Inferior parietal cortex (tissue), 1 donor: ENCODE measurements at regions not wholly inside any gene's neighbourhood (a gene's known extent, or its start where the extent isn't known, plus 50 kb on each side); places are given as distances from the start of the nearest gene placed in this dataset.

Experiments
- DNase-seq: peaks from one replicate; pipeline ENCODE4 v3.0.0-alpha.2; 2016; ENCODE audit errors: extremely low spot score

DNA sequence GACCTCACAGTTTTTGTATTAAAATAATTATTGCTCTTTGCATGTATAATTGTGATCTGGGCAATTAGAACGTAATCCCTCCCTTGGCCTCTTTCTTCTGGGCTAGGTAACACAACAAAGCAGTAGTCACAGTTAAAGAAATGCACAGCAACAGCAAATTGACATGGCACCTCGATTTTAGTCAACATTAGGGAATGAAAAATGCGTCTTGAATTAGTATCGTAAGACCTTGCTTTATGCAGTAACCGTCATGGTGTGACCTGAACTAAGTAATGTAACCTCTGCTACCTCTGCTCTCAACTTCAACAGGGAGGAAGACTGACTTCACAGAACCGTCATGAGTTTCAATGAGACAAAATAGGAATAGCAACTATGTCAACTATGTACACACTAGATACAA is 265.4 kb upstream of the MAF start:
- no peak for DNase-seq

DNA sequence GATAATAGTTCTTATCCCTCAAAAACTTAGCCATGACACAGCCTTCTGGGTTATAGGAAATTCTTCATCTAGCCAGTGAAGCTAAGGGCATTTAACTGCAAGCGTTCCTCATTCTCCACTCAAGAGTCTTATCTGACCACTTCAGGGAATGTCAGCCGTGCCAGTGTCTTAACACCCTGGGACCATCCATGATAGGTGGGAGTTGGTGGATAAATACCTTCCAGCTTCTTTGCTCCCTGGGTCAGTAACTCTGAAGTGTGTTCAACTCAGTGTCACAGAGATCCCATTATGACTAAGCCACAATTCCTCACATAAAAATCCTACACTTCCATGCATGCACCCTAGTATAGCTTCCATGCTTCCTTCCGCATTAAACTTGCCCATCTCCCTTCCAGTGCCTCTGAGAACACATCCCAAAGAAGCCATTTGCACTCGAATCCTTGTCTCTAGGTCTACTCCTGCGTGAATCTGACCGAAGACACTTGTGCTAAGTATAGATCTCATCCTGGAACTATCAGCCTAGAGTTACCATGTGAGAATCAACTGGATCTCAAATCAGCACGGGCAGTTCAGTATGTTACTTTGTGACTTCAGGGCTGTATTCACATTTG is 264.3 kb upstream of the MAF start:
- no peak for DNase-seq

DNA sequence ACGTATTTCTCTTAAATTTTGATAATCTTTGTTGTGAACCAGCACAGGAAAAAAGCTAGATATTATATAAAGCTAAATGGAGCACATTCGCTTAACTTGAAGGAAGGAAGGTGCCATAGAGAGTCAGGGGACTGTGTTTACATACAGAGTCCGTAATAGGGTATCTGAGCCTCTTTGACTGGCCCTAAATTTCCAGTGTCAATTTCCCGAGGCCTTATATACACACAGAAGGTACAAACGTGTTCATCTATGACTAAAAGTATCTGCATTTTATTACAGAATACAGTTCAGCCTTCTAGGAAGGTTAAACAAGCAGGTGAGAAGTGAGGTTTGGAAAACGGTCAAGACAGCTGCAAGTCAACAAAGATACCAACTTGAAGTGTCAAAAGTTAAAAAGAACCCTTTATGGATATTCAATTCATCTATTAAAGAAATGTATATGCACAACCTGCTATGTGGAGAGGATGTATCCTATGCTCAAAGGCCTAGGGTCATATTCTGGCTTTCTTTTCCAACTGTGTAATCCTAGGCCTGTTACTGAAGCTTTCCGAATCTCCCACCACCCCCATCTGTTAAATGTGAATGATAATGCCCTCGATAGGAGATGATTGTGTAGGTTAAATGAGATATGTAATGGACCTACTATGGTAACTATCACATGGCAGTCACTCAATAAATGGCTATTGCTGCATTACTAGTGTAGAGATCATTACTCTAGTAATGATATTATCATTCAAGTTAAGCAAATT is 263.7 kb upstream of the MAF start:
- no peak for DNase-seq

DNA sequence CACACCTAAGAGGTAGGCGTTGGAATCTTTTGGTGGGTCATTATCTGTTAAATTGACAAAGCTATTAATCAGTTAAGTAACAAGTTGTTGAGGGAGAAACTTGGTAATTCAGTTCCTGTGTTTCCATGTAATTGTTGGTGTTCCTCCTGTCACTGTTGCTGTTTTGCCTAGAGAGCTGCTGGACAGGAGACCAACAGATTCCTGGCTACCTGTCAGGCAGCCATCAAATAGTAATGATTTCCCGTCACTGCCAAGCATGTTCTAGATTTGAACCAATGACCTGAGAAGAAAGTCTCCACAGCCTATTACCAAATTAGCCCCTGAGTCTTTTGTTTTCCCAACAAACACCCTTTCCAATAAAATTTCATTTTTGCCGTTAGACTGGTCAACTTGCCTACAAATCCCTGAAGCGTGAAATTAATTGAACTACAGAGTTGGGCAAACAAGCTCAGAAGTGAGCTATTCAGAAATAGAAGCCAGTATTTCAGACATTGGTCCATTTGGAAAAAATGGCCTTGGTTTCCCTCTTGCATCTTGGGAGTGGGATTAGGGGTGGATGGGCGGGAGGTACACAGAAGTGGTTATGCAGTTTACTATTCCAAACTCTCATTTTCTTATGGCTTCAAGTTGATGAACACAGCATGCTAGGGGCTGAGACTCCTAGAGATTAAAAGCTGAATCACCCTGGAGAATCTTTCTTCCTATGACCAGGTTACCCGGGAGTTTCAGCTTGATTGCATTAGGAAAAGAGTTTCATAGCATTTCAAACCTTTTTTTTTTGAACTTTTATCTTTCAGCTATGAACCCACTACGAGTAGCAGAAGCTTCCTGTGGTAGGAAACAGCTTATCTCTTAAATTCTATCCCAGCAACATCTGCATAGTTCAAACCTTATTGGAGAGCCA is 262.8 kb upstream of the MAF start:
- no peak for DNase-seq

DNA sequence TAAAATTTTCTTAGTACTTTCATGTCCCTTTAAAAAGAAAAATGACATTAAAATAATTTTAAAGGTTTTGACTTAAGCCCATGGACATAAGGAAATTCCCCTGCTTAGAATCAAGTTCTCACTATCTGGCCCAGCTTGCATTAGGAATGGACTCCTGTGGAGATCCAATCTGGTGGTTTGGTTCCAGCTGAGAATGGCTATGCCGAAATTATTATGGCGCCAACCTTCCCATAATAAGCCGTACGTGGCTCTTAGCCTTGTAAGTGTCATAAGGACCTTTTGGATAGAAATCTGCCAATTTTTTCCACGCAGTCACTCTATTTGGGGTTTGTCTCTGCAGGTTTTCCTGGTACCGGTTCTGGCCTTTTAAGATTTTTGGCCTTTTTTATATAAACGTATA is 262.1 kb upstream of the MAF start:
- no peak for DNase-seq

DNA sequence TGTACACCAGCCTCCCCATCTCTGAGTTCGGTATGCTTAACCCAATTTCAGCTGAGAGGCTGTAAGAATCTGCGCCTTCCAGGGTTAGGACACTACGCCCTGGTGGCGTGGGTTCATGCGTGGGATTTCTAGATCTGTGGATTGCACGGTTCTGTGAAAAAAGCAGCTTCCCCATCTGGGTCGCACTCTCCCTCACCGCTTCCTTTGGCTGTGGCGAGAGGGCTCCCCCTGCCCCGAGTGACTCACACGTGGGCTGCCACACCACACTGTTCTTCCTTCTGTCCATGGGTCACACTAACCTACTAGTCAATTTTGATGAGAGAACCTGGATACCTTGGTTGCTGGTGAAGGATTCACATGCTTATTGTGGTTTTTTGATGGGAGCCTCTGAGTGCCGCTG is 256.0 kb upstream of the MAF start:
- no peak for DNase-seq

DNA sequence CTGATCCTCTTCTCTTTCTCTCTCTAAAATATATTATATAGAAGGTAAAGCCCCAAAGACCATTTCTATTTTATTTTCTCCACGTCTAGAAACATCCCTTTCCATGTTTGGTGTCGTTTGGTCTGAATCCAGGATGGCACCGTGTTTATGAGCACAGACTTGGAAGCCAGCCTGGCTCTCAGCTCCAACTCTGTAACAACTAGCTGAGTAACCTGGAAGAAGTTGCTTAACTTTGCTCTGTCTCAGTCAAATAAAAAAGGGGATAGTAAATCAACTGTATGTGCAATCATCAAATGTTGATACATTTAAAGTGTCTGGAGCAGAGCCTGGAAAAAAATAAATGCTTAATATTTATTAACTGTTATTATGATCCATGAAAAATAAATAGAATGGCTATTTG is 249.8 kb upstream of the MAF start:
- no peak for DNase-seq

DNA sequence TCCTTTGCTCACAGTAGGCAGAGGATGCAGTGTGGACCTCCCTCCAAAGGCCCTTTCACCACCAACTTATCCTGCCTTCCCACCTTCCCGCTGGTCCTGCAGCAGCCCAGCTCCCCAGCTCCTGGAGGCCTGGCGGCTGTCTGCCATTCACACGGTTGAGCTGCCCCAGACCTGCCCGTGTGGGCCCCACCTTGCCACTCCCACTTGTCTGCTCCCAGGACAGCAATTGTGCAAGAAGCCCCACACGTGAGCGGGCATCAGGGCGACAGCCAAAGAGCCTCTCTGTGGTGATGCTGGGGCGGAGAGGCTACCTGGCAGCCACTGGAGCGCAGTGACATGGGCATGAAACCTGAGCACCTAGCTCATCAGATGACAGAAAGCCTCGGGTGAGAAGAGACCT is 248.6 kb upstream of the MAF start:
- DNase-seq, result no peak

DNA sequence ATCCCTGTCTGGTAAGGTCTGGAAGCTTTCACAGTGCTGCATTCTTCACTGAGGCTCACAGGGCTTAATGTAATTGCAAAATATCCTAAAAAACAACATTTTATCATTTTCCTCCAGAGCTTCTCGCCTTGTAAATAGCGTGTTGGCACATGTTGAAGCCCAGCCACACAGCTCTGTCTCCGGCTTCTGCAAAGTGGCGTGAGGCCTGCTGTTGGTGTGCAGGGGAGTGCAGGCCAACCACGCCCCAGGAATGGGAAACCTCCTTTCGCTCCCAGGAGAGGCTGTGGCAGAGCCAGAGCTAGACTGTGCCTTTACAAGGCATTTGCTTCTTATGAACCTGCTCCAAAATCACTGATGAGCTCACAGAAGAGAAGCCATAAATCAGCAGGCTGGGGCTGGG is 248.2 kb upstream of the MAF start:
- DNase-seq, result no peak

DNA sequence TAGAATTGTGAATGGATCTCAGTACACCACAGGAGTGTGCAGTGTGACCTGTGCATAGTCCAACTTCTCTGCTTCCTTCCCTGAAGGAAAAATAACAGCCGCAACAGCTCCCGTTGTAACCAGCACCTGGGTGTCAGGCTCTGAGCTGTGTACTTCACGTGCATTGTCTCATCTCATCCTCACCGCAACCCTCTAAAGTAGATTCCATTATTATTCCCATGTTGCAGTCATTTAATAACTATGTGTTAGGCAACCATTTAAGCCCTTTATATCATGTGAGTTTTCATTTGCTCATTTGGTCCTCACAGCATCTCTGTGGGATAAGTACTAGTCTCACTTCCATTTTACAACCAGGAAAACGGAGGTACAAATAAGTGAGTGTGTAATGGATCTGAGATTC is 247.0 kb upstream of the MAF start:
- no peak for DNase-seq

DNA sequence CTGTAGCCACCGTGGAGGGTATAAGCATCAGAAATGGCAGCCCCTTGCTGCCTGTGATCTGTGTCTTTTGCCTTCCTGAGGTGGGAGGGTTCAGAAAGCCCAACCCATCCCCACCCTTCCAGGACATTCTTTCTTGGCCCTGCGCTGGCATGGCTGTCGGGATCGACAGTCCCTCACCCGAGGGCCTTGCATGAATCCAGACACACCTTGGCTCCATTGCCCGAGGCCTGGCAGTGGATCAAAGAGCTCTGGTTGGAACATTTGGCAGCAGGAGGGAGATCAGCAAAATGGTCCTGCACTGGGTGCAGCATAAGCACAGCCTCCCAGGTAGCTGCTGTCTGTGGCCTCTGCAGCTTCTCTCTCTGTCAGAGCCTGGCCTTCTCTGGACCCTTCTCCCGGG is 246.6 kb upstream of the MAF start:
- DNase-seq, result no peak

DNA sequence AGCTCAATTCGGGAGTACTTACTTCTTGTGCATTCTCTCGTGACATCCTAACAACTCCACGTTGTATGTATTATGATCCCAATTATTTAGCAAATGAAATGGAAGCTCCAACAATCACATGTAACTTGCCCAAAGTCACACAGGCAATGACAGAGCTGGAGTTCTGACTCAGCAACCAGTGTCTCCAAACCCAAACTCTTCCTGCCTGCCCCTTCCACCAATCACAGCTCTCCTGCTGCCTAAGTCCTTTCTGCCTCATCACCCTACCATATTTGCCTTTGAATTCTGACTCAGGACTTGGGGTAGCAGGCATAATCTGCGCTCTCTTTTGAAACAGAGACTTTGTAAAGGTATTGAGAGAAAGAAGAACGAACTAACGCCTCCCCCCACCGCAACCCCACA is 245.2 kb upstream of the MAF start:
- no peak for DNase-seq

DNA sequence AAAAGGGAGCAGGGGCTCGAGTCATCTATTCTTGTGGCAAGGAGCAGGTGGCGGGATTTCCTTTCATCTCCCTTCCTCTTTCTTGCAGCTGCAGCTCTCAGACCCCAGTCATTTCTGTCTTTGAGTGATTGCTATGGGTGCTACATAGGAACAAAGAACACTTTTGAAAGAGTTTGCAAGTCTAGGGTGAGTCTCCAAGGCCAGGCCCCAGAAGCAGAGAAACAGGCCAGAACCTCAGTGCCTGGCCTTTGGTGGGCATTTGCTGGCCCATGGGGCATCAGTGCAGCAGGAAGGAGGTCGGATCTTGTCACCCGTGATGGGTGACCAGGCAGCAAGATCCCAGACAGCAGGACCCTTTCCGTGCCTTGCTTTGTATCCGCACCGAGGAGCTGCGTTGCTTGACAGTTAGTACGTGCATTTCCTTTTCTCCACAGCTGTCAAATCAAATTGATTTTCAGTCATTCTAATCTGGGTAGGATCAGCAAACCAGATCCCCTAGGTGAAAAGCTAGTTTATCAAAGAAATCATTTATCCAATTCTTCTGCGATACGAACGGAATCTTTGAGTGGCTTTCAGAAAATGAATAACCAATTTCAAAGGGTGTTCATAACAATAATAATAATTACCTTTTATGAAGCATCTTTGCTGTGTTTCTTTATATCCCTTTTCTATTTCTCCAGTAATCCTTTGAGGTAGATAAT is 244.6 kb upstream of the MAF start:
- no peak for DNase-seq

DNA sequence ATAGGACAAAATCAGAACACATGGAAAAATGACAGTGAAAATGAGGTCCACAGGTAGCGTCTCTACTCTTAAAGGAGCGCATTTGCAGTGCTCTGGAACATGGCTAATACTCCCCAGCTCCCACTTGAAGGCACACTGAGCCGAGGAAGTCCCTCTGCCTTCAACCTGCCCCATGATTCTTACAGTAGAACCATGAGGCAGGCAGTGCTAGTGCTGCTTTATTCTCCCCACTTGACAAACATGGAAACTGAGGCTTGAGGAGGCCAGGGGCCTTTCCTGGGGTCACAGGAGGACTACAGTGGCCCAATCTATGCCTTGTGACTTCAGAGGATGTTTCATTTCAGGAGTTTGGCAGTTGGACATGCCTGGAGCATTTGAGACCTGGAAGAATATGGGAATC is 244.1 kb upstream of the MAF start:
- DNase-seq, result no peak

DNA sequence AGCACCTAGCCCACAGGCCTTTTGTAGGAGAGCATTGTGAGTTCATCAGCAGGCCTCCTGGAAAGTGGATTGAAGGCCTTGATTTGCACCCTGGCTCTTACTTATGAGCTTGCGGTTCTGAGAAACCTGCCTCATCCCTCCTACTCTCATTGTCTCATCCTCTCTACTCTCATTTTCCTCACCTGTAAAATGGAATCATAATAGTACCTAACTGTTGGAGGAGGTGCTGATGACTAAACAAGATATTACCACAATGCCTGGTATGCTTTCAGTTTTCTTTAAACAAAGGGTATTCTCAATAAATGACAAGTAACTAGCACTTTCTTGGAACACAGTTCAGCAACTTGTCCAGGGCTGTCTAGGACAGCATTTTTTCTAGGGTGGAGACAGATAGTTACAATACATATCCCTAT is 243.1 kb upstream of the MAF start:
- DNase-seq, result no peak

DNA sequence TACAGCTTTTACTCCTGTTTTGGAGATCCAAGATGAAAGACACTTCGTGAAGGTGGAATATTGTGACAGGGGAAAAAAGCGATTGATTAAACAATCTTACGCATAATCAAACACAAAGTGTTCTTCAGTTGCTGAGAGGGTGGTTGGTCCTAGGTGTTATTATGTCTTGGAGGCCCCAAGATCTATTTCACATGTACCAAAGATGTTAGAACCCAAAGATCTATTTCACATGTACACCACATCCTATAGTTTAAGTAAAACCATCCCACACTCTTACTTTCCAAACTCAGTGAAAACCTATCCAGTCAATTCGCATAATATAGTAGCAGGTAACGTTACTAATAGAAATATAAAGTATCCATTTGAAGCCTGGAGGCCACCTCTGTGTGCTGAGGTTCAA is 242.6 kb upstream of the MAF start:
- DNase-seq, result no peak

DNA sequence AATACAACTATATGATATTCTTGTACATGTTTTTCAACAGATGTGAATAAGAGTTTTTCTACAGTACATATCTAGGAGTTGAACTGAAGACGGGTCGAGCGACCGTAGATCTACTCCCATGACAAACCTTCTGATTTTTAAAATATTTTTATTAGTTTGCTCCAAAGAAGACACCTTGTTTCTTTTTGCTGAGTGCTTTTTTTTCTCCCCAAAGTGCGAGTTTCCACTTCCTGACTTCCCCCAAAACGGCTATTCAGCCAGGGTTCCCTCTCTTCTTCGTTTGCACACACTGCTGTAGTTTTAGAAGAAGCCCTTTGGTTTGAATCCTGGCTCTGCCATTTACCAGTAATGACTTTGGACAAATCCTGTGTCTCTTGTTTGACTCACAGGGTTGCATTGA is 241.7 kb upstream of the MAF start:
- DNase-seq, result no peak

DNA sequence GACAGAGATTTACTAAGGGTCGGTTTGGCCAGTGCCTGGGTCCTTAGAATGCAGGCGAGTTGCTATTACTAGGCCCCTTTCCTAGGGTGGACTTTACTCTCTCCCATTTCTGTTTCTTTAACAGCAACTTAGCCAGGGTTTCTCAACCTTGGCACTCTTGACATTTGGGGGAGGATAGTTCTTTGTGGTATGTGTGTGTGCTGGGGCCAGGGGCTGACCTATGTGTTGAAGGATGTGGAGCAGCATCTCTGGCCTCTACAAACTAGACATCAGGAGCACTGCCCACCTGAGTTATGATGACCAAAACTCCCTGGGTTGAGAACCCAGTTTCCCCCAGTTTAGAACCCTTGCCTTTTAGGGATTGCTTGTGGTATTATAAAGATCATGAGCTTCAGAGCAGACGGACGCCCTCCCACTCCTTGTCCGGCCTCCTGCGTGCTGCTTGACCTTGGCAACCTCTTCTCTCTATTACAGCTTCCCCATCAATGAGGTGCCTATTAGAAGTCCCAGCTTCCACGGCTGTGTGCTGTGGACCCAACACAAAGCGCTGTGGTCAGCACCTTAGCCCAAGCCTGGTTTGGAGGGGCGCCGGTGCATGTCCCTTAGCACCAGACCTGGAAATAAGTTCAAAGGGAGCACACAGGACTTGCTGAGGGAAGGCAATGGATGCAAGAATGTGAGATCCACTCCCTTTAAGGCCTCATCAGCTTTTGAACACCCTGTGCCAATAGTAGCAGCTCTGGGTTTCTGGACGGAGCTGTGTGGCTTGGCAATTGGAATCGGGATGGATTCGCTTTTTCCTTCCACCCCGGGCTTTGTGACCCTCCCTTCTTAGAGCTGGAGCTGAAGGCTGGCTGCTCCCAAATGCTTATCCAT is 239.2 kb upstream of the MAF start:
- DNase-seq, result no peak

DNA sequence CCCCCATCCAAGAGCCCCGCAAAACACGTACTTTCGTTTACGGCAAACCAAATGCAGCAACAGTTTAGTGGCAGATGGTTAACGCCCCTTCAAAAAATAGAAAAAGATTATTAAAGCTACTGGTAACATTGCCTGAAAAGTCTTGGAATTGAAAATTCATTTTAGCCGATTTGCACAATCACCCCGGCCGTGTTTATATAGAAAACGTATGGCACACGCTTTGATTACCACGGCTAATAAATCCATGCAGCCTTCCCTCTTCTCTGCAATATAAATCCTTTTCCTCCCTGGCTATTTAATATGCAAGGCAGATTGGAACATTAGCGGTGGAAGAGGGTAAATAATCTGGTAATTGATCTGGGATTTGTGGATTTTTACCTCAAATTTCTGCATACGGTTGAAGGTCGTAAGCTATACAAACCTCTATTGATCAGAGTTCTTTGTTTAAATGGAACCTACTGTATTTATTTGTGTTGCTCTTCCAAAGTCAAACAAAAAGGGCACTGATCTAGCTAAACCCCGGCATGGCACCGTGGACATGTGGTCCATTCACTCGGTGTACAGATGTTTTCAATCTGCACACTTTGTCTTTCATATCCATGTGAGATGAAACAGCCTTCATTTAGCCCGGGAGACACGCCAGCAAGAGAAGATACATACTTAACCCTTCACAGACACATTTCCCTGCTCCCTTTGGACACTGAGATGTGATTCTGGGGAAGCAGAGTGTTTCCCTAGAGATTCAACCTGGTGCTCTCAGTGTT is 238.1 kb upstream of the MAF start:
- DNase-seq, result peak; percentile 5

DNA sequence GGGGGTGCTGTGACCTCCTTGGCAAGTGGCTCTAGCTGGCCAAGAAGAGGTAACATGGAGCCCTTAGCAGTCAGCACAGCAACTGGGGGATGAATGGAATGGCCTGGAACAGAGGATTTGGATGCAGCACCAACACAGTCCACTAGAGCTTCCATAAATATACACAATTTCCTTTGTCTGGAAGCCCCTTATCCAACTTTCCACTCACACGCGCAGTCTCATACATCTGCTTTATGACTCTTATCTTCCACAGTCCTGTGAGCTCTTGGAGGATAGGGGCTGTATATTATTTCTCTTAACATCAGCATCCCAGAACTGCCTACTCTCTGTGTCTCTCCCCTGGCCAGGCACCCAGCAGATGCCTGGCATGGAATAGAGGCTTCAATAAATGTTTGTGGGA is 235.6 kb upstream of the MAF start:
- DNase-seq, result no peak

DNA sequence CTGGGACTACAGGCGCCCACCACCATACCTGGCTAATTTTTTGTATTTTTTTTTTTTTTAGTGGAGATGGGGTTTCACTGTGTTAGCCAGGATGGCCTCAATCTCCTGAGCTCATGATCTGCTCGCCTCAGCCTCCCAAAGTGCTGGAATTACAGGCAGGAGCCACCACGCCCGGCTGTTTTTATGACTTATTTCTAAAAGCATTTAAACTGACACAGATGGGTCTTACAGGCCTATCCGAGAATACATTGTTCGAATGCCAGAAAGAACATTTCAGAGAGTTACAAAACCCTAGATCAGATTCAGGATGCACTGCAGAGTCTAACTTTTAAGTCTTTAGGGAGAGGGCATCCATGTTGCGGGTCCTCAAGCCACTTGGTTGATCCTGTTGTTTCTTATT is 234.7 kb upstream of the MAF start:
- DNase-seq, result no peak
